ENCODE measurements at regions not wholly inside any gene's neighbourhood (a gene's known extent, or its start where the extent isn't known, plus 50 kb on each side); places are given as distances from the start of the nearest gene placed in this dataset.

GRCh38 chr13:44842158-44842557 is 147.1 kb downstream of the NUFIP1 start:
- Histone ChIP-seq H3K27ac (ENCODE audit: control insufficient read depth, insufficient read depth, low read length) (no peak overlapping the region), H3K4me3 (ENCODE audit: control insufficient read depth in 2 of 3, extremely low read depth in 1 of 3, insufficient read depth in 2 of 3, low read depth in 1 of 3, low read length in 3 of 3) (no peak overlapping the region), H4K20me1 (ENCODE audit: control insufficient read depth, extremely low read depth, insufficient read depth, low read length) (no peaks in the 10 kb centered on the region), H3K4me1 (ENCODE audit: control insufficient read depth, extremely low read depth, insufficient read depth, low read length) (peaks cover 23% of the 10 kb centered on the region), H3K4me2 (ENCODE audit: control insufficient read depth, extremely low read depth, insufficient read depth, low read depth, low read length) (no peak overlapping the region), H3K79me2 (ENCODE audit: control insufficient read depth, insufficient read depth, low read length) (no peaks in the 10 kb centered on the region), H3K36me3 (ENCODE audit: control insufficient read depth in 2 of 2, extremely low read depth in 1 of 2, insufficient read depth in 2 of 2, low read length in 2 of 2) (no peaks in the 10 kb centered on the region), H3K9ac (ENCODE audit: control insufficient read depth, extremely low read depth, insufficient read depth, low read length) (no peak overlapping the region), H3K9me3 (ENCODE audit: control insufficient read depth, low read depth, low read length) (no peaks in the 10 kb centered on the region), H3K9me1 (ENCODE audit: control insufficient read depth, extremely low read depth, insufficient read depth, low read length) (no peaks in the 10 kb centered on the region), H3K27me3 (ENCODE audit: control insufficient read depth, extremely low read depth, insufficient read depth, low read length) (no peaks in the 10 kb centered on the region), H2AFZ (ENCODE audit: control insufficient read depth, low read length) (no peak overlapping the region)
- no peak for FAIRE-seq
- dilution Hi-C loops (cut with MboI; ENCODE audit: extremely low pct_ligation_motif_present, low sequenced_read_pairs) = no loop called here
- TF ChIP-seq CTCF (optimal IDR thresholded peaks at IDR 0.05 in 1 of 3, IDR thresholded peaks at IDR 0.05 in 1 of 3, conservative IDR thresholded peaks at IDR 0.05 in 1 of 3; ENCODE audit: extremely low read depth in 1 of 3, insufficient read depth in 2 of 3, low read length in 3 of 3) (no peak), EZH2 (IDR thresholded peaks at IDR 0.05; ENCODE audit: low read length) (no peak)
- no peak for DNase-seq (ENCODE audit: low read depth, low spot score)

- FAIRE-seq (no peak), DNase-seq (ENCODE audit: low read depth, low spot score) (no peak)
- no peak for TF ChIP-seq EZH2 (IDR thresholded peaks at IDR 0.05; ENCODE audit: low read length)
- no peak for TF ChIP-seq CTCF (optimal IDR thresholded peaks at IDR 0.05 in 1 of 3, IDR thresholded peaks at IDR 0.05 in 1 of 3, conservative IDR thresholded peaks at IDR 0.05 in 1 of 3; ENCODE audit: extremely low read depth in 1 of 3, insufficient read depth in 2 of 3, low read length in 3 of 3)
- Histone ChIP-seq H3K36me3 (ENCODE audit: control insufficient read depth in 2 of 2, extremely low read depth in 1 of 2, insufficient read depth in 2 of 2, low read length in 2 of 2) (no peaks in the 10 kb centered on the region), H3K4me3 (ENCODE audit: control insufficient read depth in 2 of 3, extremely low read depth in 1 of 3, insufficient read depth in 2 of 3, low read depth in 1 of 3, low read length in 3 of 3) (no peak overlapping the region), H4K20me1 (ENCODE audit: control insufficient read depth, extremely low read depth, insufficient read depth, low read length) (no peaks in the 10 kb centered on the region), H3K79me2 (ENCODE audit: control insufficient read depth, insufficient read depth, low read length) (no peaks in the 10 kb centered on the region), H3K4me1 (ENCODE audit: control insufficient read depth, extremely low read depth, insufficient read depth, low read length) (peaks cover 21% of the 10 kb centered on the region), H3K9me3 (ENCODE audit: control insufficient read depth, low read depth, low read length) (no peaks in the 10 kb centered on the region), H2AFZ (ENCODE audit: control insufficient read depth, low read length) (no peak overlapping the region), H3K4me2 (ENCODE audit: control insufficient read depth, extremely low read depth, insufficient read depth, low read depth, low read length) (no peak overlapping the region), H3K27ac (ENCODE audit: control insufficient read depth, insufficient read depth, low read length) (no peak overlapping the region), H3K9me1 (ENCODE audit: control insufficient read depth, extremely low read depth, insufficient read depth, low read length) (no peaks in the 10 kb centered on the region), H3K27me3 (ENCODE audit: control insufficient read depth, extremely low read depth, insufficient read depth, low read length) (no peaks in the 10 kb centered on the region), H3K9ac (ENCODE audit: control insufficient read depth, extremely low read depth, insufficient read depth, low read length) (no peak overlapping the region)
- dilution Hi-C loops (cut with MboI; ENCODE audit: extremely low pct_ligation_motif_present, low sequenced_read_pairs) = no loop called here
Measured at GRCh38 chr13:44840131-44840530, 149.1 kb downstream of the NUFIP1 start.

Data from keratinocyte (primary cell).